H9 (cell line): ENCODE measurements at regions not wholly inside any gene's neighbourhood (a gene's known extent, or its start where the extent isn't known, plus 50 kb on each side); places are given as distances from the start of the nearest gene placed in this dataset.

ENCODE experiments used
- DNase-seq: peaks from one replicate; pipeline ENCODE4 v3.0.0-alpha.2; 2017
- H2AFZ ChIP-seq: one replicate; pipeline ENCODE4 v1.6.1; 2013; ENCODE audit warnings: mild to moderate bottlenecking, low read length, control low read depth, moderate library complexity
- H2AK5ac ChIP-seq: 2 replicates; pipeline ENCODE4 v1.6.1; 2013; ENCODE audit warnings: low read length, control low read depth, mixed read lengths; ENCODE audit not compliant: insufficient read length
- H2BK120ac ChIP-seq: one replicate; pipeline ENCODE4 v1.6.1; 2013; ENCODE audit warnings: low read depth, mild to moderate bottlenecking, low read length, control low read depth, inconsistent platforms; ENCODE audit not compliant: poor library complexity, severe bottlenecking
- H2BK12ac ChIP-seq: 2 replicates; pipeline ENCODE4 v1.6.1; 2013; ENCODE audit warnings: low read length, control low read depth, mixed read lengths, low read depth; ENCODE audit not compliant: insufficient read length
- H2BK15ac ChIP-seq: 2 replicates; pipeline ENCODE4 v1.6.1; 2013; ENCODE audit warnings: low read depth, low read length, control low read depth
- H2BK20ac ChIP-seq: one replicate; pipeline ENCODE4 v1.6.1; 2013; ENCODE audit warnings: low read depth, mild to moderate bottlenecking, low read length, control low read depth, inconsistent platforms; ENCODE audit not compliant: poor library complexity, severe bottlenecking
- H2BK5ac ChIP-seq: 2 replicates; pipeline ENCODE4 v1.6.1; 2013; ENCODE audit warnings: low read length, control low read depth, mixed read lengths; ENCODE audit not compliant: insufficient read length
- H3K14ac ChIP-seq: 2 replicates; pipeline ENCODE4 v1.6.1; 2013; ENCODE audit warnings: low read length, control low read depth; ENCODE audit not compliant: insufficient read depth
- H3K18ac ChIP-seq: 2 replicates; pipeline ENCODE4 v1.6.1; 2013; ENCODE audit warnings: low read depth, mild to moderate bottlenecking, mixed read lengths, low read length, control low read depth; ENCODE audit not compliant: insufficient read length
- H3K23ac ChIP-seq: 2 replicates; pipeline ENCODE4 v1.6.1; 2013; ENCODE audit warnings: low read length, control low read depth, mixed read lengths, low read depth; ENCODE audit not compliant: insufficient read length
- H3K23me2 ChIP-seq: 2 replicates; pipeline ENCODE4 v1.6.1; 2013; ENCODE audit warnings: low read depth, mild to moderate bottlenecking, mixed read lengths, low read length, control low read depth; ENCODE audit not compliant: insufficient read length, poor library complexity, severe bottlenecking
- H3K27ac ChIP-seq: 2 replicates; pipeline ENCODE4 v1.5.1; 2013; ENCODE audit warnings: low read length, control low read depth, mixed read lengths, low read depth; ENCODE audit not compliant: insufficient read length
- H3K27me3 ChIP-seq: 2 replicates; pipeline ENCODE4 v1.6.1; 2013; ENCODE audit warnings: low read length, control low read depth, inconsistent platforms; ENCODE audit not compliant: insufficient read depth
- H3K4ac ChIP-seq: 2 replicates; pipeline ENCODE4 v1.6.1; 2013; ENCODE audit warnings: low read depth, mild to moderate bottlenecking, control low read depth, inconsistent platforms, low read length, moderate library complexity
- H3K4me1 ChIP-seq: 2 replicates; pipeline ENCODE4 v1.6.1; 2013; ENCODE audit warnings: low read length, control low read depth, inconsistent platforms; ENCODE audit not compliant: insufficient read depth
- H3K4me2 ChIP-seq: 2 replicates; pipeline ENCODE4 v1.6.1; 2013; ENCODE audit warnings: low read length, control low read depth, mixed read lengths; ENCODE audit not compliant: insufficient read length, insufficient read depth
- H3K56ac ChIP-seq: 2 replicates; pipeline ENCODE4 v1.6.1; 2013; ENCODE audit warnings: low read depth, mild to moderate bottlenecking, mixed read lengths, low read length, control low read depth; ENCODE audit not compliant: insufficient read length
- H3K79me1 ChIP-seq: 2 replicates; pipeline ENCODE4 v1.6.1; 2013; ENCODE audit warnings: low read depth, mild to moderate bottlenecking, moderate library complexity, low read length, control low read depth, inconsistent platforms; ENCODE audit not compliant: insufficient read depth, poor library complexity, severe bottlenecking
- H3K79me2 ChIP-seq: 2 replicates; pipeline ENCODE4 v1.6.1; 2013; ENCODE audit warnings: low read length, control low read depth, inconsistent platforms; ENCODE audit not compliant: insufficient read depth
- H3K9ac ChIP-seq: 2 replicates; pipeline ENCODE4 v1.6.1; 2013; ENCODE audit warnings: low read length, control low read depth, mixed read lengths; ENCODE audit not compliant: insufficient read length; ENCODE audit errors: extremely low read depth
- H3K9me3 ChIP-seq: one replicate; pipeline ENCODE4 v1.6.1; 2013; ENCODE audit warnings: low read depth, low read length, inconsistent platforms; ENCODE audit not compliant: control insufficient read depth
- H3T11ph ChIP-seq: one replicate; pipeline ENCODE4 v1.6.1; 2013; ENCODE audit warnings: mild to moderate bottlenecking, low read length, control low read depth, inconsistent platforms
- H4K20me1 ChIP-seq: one replicate; pipeline ENCODE4 v1.6.1; 2013; ENCODE audit not compliant: control insufficient read depth, insufficient read length, insufficient read depth
- H4K5ac ChIP-seq: 2 replicates; pipeline ENCODE4 v1.6.1; 2013; ENCODE audit warnings: low read depth, mild to moderate bottlenecking, mixed read lengths, low read length, control low read depth; ENCODE audit not compliant: insufficient read length
- H4K8ac ChIP-seq: replicated peaks from 2 replicates; pipeline ENCODE4 v1.6.1; 2013; ENCODE audit warnings: low read length, control low read depth, mixed read lengths, low read depth; ENCODE audit not compliant: insufficient read length
- H4K91ac ChIP-seq: 2 replicates; pipeline ENCODE4 v1.6.1; 2013; ENCODE audit warnings: low read depth, mild to moderate bottlenecking, moderate library complexity, mixed read lengths, low read length, control low read depth; ENCODE audit not compliant: insufficient read length
- H3K27ac Mint-ChIP-seq, 3 experiments: 2 replicates in 2 of 3; 3 replicates in 1 of 3; pipeline ENCODE4 v1.8.0; 2020 to 2021; ENCODE audit warnings: mixed read lengths in 3 of 3, mild to moderate bottlenecking in 1 of 3, moderate library complexity in 1 of 3
- H3K27me3 Mint-ChIP-seq: 2 replicates; pipeline ENCODE4 v1.8.0; 2021; ENCODE audit warnings: low read depth, mild to moderate bottlenecking, moderate library complexity, mixed read lengths
- H3K36me3 Mint-ChIP-seq, 3 experiments: 2 replicates in 2 of 3; 3 replicates in 1 of 3; pipeline ENCODE4 v1.8.0; 2020 to 2021; ENCODE audit warnings: low read depth in 3 of 3, mixed read lengths in 3 of 3; ENCODE audit not compliant: insufficient read depth in 1 of 3
- H3K4me1 Mint-ChIP-seq, 2 experiments: 2 replicates each; pipeline ENCODE4 v1.8.0; 2020; ENCODE audit warnings: mixed read lengths in 2 of 2
- H3K4me3 Mint-ChIP-seq, 2 experiments: 2 replicates in 1 of 2; 3 replicates in 1 of 2; pipeline ENCODE4 v1.8.0; 2020 to 2021; ENCODE audit warnings: mild to moderate bottlenecking in 2 of 2, mixed read lengths in 2 of 2, moderate library complexity in 1 of 2
- H3K9me3 Mint-ChIP-seq, 2 experiments: 2 replicates in 1 of 2; 3 replicates in 1 of 2; pipeline ENCODE4 v1.8.0; 2020; ENCODE audit warnings: mild to moderate bottlenecking in 2 of 2, mixed read lengths in 2 of 2, moderate library complexity in 1 of 2
- WGBS: extraction: QIAGEN DNeasy Blood & Tissue Kit; methylation state at CpG from one replicate; pipeline ENCODE4 v1.1.7; 2013; ENCODE audit warnings: missing lambda C conversion rate, low lambda C conversion rate, mixed read lengths; ENCODE audit not compliant: insufficient read length; ENCODE audit errors: extremely low coverage; 5-methylcytosine and 5-hydroxymethylcytosine counted together
- TF ChIP-seq, protein P1 (sequence below): fragments of 200-600 bp; sonication (generic); conservative IDR thresholded peaks from 3 replicates; pipeline ENCODE4 v1.8.0; 2021; ENCODE audit warnings: antibody characterized with exemption, mild to moderate bottlenecking

DNA sequence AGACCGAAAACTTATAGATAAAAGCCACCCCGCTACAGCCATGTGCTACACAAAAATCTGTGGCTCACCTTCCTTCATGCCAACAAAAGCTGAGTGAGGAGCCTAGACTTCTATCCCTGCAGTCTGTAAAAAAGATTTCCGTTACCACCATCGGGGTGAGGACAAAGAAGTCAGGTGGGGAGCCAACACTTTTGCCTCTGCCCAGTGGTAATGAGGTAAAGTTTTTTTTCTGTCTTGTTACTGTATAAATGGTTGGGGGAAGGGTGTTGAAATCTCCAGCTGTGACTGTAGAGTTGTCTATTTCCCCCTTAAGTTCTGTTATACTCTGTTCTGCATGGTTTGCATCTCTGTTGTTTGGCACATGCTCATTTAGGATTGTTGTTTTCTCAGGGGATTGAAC, 707.8 kb downstream of the FLRT2 start:
- no peaks in the 10 kb centered on the region for H3K9me3 ChIP-seq
- peaks cover 3 to 7% of the 10 kb centered on the region in 2 experiments; a peak in 4 of 5 replicates for H3K9me3 Mint-ChIP-seq
- H2BK5ac ChIP-seq = no peak overlapping the region
- H3K23me2 ChIP-seq = no peaks in the 10 kb centered on the region
- no peak overlapping the region for H2BK120ac ChIP-seq
- DNase-seq = no peak
- H2AK5ac ChIP-seq = no peak overlapping the region
- H3K27me3 Mint-ChIP-seq = no peaks in the 10 kb centered on the region
- H3K4me1 ChIP-seq = no peaks in the 10 kb centered on the region
- H3K79me1 ChIP-seq = no peaks in the 10 kb centered on the region
- peaks cover 9 to 13% of the 10 kb centered on the region in 2 experiments for H3K4me1 Mint-ChIP-seq
- no peak overlapping the region for H4K8ac ChIP-seq
- H3K18ac ChIP-seq = no peak overlapping the region
- peaks cover 0 to 5% (median 3%) of the 10 kb centered on the region in 3 experiments; a peak in 2 of 7 replicates for H3K36me3 Mint-ChIP-seq
- peak overlapping the region; percentile 14 for H2AFZ ChIP-seq
- H3K14ac ChIP-seq = no peak overlapping the region
- H3K56ac ChIP-seq = no peak overlapping the region
- no CpG with 5 or more reads among the region's 4 CpGs for WGBS
- no peak overlapping the region for H3K9ac ChIP-seq
- H3K27ac Mint-ChIP-seq = peak overlapping the region in 2 of 3 experiments; percentile 3 to 74; a peak in 3 of 7 replicates
- no peaks in the 10 kb centered on the region for H4K20me1 ChIP-seq
- H2BK15ac ChIP-seq = no peak overlapping the region
- H4K91ac ChIP-seq = no peak overlapping the region
- no peak overlapping the region for H2BK20ac ChIP-seq
- no peak overlapping the region for H3K23ac ChIP-seq
- no peak overlapping the region for H3K27ac ChIP-seq
- no peaks in the 10 kb centered on the region for H3K27me3 ChIP-seq
- no peak overlapping the region for H3K4me2 ChIP-seq
- no peaks in the 10 kb centered on the region for H3K79me2 ChIP-seq
- no peak overlapping the region for H3T11ph ChIP-seq
- no peak overlapping the region for H4K5ac ChIP-seq
- no peak overlapping the region for H3K4ac ChIP-seq
- no peak overlapping the region; a peak in 2 of 5 replicates for H3K4me3 Mint-ChIP-seq
- TF ChIP-seq, protein P1, sequence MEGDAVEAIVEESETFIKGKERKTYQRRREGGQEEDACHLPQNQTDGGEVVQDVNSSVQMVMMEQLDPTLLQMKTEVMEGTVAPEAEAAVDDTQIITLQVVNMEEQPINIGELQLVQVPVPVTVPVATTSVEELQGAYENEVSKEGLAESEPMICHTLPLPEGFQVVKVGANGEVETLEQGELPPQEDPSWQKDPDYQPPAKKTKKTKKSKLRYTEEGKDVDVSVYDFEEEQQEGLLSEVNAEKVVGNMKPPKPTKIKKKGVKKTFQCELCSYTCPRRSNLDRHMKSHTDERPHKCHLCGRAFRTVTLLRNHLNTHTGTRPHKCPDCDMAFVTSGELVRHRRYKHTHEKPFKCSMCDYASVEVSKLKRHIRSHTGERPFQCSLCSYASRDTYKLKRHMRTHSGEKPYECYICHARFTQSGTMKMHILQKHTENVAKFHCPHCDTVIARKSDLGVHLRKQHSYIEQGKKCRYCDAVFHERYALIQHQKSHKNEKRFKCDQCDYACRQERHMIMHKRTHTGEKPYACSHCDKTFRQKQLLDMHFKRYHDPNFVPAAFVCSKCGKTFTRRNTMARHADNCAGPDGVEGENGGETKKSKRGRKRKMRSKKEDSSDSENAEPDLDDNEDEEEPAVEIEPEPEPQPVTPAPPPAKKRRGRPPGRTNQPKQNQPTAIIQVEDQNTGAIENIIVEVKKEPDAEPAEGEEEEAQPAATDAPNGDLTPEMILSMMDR = no peak
- no peak overlapping the region for H2BK12ac ChIP-seq
